Stimulated activated CD8-positive, alpha-beta memory T cell treated with anti-CD3 and anti-CD28 coated beads, Interleukin-15, amount 100 ng/mL, for 4 hours (primary cell): ENCODE measurements at regions not wholly inside any gene's neighbourhood (a gene's known extent, or its start where the extent isn't known, plus 50 kb on each side); places are given as distances from the start of the nearest gene placed in this dataset.
"Not testable (repeated sequence)": the region's sequence is repeated elsewhere in the genome, so short reads cannot be mapped to it uniquely, and the experiment has no call there.

ENCODE experiments used
- DNase-seq, 2 donors: peaks; one replicate each; pipeline ENCODE4 v3.0.0-alpha.2; 2020; ENCODE audit warnings: low read depth in 2 of 2

DNA sequence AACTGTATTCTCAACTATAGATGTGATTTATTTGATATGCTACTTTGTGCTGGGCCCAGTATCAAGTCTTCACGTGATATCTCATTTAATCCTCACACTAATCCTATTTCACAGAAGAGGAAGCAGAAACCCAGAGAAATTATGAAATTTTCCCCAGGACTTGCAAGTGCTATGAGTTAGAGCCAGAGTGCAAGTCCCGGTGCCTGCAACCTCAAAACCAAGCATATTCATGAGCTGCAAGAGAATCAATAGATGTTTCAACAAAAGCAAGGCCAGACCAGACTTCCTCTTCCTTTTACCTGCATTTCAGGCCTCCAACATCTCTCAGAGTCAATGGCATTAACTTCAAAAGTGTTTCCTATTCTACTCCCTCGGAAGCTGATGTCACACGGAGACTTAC, 92.2 kb upstream of the GATB start:
- no peak for DNase-seq

DNA sequence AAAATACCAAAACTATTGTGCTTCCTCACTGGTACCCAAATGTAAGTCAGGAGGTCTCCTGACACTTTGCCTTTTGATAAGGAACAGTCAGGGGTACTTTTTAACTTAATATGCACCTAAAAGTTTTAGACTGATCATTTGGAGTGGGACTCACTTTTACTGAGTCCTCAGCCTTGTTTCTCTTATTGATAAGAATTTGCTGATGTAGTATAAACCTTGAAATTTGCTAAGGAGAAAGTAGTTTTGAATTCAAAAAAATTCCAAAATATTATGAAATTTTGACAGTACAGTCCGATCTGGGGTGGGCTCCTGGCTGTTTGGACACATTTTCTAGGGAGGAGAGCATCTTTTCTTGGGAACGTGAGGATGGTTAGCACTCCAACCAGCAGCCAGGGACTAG, 91.4 kb upstream of the GATB start:
- no peak for DNase-seq

DNA sequence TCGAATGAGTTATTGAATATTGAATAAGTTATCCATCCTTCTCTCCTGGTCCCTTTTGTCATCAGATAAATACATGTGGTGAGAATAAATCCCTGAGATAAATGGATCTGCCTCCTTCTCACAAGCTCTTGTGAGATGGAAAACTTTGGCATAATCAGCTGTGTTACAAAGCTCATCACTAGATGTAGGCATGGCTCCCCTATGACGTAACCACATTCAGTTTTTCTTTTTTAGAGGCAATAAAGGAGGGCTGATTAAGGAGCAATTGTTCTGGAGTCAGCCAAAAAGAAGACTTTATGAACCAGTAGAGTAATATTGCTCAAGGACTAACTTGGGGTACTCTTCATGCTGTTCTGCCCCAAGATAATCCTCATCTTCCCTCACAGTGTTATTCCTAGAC, 90.5 kb upstream of the GATB start:
- no peak for DNase-seq

DNA sequence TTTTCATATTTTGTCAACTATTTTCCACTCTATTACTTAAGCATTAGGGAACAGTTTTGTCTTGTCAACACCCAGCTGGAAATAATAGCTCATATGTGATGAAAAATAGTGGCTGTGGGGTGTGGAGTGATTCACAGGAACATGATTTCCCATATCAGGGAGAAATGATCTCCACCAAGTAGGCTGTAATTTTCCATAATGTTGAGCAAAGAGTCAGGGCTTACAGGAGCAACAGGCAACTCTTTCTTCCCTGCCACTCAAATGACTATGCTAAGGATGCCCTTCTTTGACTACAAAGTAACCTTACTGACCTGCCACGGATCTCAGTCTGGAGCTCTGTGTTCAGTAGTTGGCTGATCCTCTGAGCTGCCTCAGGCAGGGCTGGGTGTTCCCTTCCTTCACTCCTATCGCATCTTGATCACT, 90.0 kb upstream of the GATB start:
- no peak for DNase-seq

DNA sequence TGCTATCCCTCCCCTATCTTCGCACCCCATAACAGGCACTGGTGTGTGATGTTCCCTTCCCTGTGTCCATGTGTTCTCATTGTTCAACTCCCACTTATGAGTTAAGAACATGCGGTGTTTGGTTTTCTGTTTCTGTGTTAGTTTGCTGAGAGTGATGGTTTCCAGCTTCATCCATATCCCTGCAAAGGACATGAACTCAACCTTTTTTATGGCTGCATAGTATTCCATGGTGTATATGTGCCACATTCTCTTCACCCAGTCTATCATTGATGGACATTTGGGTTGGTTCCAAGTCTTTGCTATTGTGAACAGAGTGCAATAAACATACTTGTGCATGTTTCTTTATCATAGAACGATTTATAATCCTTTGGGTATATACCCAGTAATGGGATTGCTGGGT, 84.7 kb upstream of the GATB start:
- not testable (repeated sequence) for DNase-seq

DNA sequence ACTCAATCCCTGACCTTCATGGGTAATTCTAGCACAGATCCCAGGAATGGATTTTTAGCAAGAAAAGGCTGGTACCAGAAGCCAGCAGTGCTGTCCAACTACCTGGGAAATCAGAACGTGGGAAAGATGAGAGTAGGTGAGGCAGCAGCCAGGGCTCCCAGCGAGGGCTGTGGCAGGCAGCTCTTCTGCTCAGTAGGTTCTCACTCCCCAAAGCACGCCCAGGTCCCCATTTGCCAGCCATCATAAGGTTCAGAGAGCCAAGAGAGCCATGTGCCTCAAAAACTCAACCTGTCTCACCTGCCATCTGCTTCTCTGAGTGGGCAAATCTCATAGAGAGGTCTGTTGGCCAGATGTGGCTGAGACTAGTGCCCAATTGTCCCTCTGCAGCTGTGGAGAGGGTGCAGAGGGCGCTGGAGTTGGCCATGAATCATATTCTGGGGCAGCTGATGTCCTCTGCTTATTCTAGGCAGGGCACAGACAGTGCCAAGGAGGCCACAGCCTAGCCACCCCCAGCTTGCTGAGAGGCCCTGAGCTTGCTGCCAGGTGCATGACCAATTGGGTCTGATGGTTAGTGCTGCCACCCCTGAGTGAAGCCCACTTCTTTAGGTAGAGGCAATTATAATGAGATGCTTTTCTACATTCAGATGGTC, 81.7 kb upstream of the GATB start:
- DNase-seq = no peak

DNA sequence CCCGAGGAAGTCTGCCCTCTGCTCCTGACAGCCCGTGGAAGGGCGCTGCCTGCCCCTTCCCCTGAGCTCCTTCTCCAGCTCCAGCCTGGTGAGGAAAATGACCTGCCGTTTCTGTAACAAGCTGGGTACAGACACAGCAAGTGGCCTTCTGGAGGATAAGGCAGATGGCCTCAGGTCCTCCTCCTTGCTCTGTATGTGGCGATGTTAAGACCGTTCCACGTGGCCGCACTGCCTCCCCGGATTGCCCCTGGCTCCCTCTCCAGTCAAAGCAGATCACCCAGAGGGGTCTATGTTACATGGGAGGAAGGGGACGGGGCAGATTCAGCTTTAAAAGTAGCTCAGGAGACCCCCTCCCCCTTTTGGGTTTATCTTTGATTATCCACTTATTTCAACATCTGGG, 80.3 kb upstream of the GATB start:
- DNase-seq = no peak

DNA sequence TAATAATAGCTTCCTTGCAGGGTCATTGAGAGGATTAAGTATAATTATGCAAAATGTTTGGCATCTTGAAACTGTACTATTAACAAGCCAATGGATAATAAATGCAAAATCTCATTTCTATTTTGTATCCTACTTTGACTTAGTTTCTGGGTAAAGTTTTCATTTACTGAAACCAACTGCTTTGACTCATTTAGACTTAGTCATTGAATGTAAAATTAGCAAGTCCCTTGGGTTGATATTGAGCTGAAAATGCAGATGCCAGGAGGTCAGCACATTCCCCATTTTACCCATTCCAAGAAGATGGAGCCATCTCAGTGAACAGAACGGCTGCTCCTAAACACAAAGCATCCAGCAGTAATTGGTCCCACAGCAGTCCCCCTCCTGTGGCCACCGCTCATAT, 74.7 kb upstream of the GATB start:
- DNase-seq = no peak

DNA sequence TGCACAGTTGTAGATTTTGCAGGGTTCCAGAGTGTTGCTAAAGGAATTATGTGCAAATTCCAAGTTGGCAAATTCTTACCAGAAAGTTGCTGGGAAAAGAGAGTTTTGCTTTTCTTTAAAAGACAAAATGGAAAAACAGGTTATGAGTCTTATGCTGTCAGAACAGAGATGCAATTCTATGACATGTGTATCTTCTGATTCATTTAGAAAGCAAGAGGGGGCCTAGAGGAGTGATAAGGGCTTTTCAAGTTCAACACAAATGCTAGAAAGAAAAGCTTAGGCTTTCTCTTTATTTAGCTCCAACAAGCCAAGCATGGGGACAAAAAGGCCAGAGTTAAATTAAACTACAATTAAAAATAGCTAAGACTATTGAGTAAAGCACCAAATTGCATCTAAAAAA, 72.4 kb upstream of the GATB start:
- DNase-seq = no peak

DNA sequence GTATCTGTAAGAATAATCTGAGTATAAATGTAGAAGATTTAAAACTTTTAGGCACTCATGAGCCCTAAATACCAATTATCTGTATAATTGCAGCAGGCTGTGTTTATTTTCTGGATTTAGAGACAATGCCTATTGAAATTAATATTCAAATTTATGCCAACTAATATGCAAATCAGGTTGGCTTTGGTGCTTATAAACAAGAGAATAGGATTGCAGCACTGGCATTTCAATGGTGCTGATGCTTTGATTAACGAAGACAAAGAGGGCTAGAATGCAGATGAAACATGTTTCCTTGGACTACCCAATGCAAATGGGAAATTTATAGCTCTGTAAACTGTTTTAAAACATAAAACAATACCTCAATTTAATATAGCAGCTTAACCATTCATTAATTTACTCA, 70.7 kb upstream of the GATB start:
- DNase-seq = no peak

DNA sequence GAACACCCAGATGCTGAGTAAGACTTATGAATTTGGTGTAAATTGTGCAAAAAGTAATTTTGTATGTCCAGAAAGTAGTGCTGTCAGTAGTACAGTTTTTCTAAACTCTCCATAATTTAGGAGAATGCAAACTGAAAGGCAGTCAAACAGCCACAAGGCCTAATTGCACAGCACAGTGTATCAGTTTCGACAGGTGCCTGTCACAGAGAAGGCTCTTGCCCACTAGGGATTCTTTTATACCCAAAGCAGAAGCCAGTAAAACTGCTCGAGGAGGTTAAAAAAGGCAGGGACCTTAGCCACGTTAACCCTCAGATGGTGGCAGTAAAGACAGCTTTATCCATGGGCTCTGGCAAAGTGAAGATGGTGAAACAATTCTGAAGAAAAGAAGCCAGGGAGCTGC, 69.4 kb upstream of the GATB start:
- DNase-seq = no peak

DNA sequence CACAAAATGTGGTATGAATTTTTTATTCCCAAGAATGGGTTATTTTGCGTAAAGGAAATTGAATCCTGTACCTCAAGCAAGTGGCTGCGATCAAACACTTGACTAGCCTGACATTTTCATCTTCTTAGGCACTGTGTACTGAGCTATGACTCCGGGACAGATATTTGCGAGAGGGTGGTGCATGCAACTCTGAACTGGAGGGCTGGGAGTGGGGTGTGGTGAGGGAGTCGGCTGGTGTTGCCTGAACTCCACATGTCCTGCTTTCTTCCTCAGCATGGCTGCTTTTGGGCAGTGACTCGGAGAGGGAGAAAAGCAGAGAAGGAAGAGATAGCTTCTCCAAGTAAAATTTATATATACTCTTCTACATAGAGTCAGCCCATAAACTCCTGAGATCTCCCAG, 68.5 kb upstream of the GATB start:
- DNase-seq = no peak

DNA sequence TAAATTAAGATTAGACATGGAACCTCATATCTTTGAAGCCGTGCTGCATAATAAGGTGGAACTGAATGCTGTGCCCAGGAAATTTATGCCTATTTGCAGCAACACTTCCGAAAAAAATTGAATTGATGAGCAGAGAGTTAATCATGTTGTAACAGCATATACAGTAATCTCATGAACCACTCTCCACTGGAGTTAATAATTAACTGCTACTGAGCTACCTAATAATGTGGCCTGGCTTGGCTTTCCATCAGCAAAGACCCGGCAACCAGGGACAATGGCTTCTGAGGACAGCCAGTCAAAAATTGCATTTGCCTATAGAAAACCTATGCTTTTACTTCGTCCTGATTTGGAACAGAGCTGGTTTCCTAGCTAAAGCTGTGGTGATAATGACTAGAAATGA, 63.8 kb upstream of the GATB start:
- no peak for DNase-seq

DNA sequence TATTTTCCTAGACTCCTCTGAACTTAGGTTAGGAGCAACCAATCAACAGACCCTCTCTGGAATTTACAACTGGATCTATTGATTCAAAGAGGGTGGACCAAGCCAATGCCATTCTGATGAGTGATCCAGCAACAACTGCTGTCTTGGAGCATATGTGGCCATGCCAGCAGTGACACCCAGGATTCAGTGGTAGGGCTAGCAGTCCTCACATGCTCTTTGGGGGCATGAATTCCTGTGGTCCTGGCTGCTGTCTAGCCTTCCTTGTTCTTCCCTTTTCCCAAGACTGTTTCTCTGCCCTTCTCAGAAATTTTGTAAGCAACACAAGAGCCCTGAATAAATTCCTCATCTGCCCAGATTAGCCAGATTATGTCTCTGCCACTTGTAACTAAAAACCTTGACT, 61.5 kb upstream of the GATB start:
- no peak for DNase-seq

DNA sequence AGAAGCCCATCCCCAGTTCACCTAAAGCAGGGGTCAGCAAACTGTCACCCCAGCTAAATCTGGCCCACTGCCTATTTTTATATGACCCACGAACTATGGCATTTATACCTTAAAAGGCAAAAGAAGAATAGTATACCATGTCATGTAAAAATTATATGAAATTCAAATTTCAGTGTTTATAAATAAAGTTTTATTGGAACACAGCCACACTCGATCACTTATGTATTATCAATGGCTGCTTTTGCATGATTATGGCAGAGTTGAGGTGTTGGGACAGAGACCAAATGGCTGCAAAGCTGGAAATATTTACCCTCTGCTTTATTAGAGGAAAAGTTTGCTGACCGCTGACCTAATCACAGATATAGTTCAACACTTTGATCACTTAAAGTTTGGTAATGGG, 59.2 kb upstream of the GATB start:
- DNase-seq = no peak

DNA sequence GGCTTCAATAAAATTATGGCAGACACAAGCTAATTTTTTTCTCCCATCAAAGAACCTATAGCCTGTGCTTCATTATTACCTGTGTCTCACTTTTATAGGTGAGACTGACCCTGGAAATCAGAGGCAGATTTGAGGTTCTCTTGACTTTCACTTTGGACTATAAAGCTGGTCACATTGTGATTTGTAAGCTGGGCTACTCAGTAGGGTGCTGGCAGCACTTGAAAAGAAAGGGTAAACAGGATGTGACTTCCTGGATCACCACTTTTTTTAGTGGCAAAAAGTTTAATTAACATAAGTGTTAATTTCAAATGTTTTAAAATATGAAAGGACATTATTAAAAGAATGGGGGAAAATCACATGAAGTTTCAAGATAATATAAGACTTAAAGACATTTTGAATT, 50.6 kb upstream of the GATB start:
- DNase-seq = no peak
